ENCODE measurements at regions not wholly inside any gene's neighbourhood (a gene's known extent, or its start where the extent isn't known, plus 50 kb on each side); places are given as distances from the start of the nearest gene placed in this dataset.

DNA sequence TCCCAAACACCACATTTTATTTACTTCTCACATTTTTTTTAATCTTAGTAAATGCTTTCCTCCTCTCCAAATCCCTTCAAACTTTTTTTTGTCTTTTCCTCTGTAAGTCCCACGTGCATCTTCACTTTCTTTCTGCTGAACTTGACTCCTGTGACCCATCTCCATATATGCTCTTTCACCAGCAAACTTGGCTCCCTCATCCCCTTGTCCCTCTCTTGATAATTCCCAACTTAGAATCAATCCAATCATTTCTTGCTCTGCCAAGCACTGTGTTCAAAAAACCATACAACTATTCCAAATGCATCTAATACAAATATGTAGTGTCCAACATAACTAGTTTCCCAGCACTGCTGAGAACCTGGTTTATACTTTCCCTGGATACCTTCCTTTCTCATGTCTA is 519.4 kb downstream of the HDGFL1 start:
- TF ChIP-seq, protein P1, sequence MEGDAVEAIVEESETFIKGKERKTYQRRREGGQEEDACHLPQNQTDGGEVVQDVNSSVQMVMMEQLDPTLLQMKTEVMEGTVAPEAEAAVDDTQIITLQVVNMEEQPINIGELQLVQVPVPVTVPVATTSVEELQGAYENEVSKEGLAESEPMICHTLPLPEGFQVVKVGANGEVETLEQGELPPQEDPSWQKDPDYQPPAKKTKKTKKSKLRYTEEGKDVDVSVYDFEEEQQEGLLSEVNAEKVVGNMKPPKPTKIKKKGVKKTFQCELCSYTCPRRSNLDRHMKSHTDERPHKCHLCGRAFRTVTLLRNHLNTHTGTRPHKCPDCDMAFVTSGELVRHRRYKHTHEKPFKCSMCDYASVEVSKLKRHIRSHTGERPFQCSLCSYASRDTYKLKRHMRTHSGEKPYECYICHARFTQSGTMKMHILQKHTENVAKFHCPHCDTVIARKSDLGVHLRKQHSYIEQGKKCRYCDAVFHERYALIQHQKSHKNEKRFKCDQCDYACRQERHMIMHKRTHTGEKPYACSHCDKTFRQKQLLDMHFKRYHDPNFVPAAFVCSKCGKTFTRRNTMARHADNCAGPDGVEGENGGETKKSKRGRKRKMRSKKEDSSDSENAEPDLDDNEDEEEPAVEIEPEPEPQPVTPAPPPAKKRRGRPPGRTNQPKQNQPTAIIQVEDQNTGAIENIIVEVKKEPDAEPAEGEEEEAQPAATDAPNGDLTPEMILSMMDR (IDR thresholded peaks at IDR 0.05) = no peak
- TF ChIP-seq POLR2A (IDR thresholded peaks at IDR 0.05) = no peak
